Ovary (tissue), 3 donors: ENCODE measurements at regions not wholly inside any gene's neighbourhood (a gene's known extent, or its start where the extent isn't known, plus 50 kb on each side); places are given as distances from the start of the nearest gene placed in this dataset.

Experiments
- EP300 ChIP-seq: sonication (generic); formaldehyde crosslinking; IDR thresholded peaks from one replicate; pipeline ENCODE4 v1.6.1; 2017; ENCODE audit warnings: antibody characterized with exemption
- POLR2A ChIP-seq: fragments of 450-650 bp; IDR thresholded peaks from one replicate; pipeline ENCODE4 v1.6.1; 2017; ENCODE audit warnings: antibody characterized with exemption, mild to moderate bottlenecking, moderate library complexity
- TF ChIP-seq, protein P1 (sequence below), 3 donors: fragments of 450-650 bp in 2 of 3; fragments of 200-600 bp in 1 of 3; IDR thresholded peaks; one replicate each; pipeline versions ENCODE4 v1.5.1 to v1.8.0; 2016 to 2022; ENCODE audit warnings: antibody characterized with exemption in 3 of 3, mild to moderate bottlenecking in 1 of 3
- donor health status: DM: no; HTN: no; CAD: no.

DNA sequence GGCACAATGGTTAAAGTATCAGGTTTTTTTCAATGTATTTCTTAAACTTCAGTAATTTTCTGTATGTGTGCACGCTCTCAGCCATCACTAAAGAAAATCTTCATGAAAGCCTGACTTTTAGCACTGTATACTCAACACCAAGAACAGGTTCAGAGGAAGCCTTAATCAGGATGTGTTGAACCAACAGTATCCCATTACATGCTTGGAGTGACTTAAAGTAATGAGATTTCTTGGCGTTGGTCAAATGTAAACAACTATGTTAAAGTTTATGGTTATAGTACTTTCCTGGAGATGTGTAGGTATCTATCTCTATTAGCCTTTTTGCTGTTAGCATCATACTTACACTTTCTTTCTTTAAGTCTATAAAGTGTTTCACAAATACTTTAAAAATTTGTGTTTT is 335.0 kb downstream of the CCER1 start:
- TF ChIP-seq, protein P1, sequence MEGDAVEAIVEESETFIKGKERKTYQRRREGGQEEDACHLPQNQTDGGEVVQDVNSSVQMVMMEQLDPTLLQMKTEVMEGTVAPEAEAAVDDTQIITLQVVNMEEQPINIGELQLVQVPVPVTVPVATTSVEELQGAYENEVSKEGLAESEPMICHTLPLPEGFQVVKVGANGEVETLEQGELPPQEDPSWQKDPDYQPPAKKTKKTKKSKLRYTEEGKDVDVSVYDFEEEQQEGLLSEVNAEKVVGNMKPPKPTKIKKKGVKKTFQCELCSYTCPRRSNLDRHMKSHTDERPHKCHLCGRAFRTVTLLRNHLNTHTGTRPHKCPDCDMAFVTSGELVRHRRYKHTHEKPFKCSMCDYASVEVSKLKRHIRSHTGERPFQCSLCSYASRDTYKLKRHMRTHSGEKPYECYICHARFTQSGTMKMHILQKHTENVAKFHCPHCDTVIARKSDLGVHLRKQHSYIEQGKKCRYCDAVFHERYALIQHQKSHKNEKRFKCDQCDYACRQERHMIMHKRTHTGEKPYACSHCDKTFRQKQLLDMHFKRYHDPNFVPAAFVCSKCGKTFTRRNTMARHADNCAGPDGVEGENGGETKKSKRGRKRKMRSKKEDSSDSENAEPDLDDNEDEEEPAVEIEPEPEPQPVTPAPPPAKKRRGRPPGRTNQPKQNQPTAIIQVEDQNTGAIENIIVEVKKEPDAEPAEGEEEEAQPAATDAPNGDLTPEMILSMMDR (IDR thresholded peaks at IDR 0.05) = no peak
- no peak for TF ChIP-seq EP300
- no peak for TF ChIP-seq POLR2A
